ENCODE measurements at regions not wholly inside any gene's neighbourhood (a gene's known extent, or its start where the extent isn't known, plus 50 kb on each side); places are given as distances from the start of the nearest gene placed in this dataset. TPM values are rescaled to one million over a fixed set of nuclear protein-coding genes. Genes with fewer than 3 reads are reported as not detected.

GRCh38 chr3:11949351-11949750 is 54.8 kb upstream of the SYN2 start:
- TF ChIP-seq, protein P1, sequence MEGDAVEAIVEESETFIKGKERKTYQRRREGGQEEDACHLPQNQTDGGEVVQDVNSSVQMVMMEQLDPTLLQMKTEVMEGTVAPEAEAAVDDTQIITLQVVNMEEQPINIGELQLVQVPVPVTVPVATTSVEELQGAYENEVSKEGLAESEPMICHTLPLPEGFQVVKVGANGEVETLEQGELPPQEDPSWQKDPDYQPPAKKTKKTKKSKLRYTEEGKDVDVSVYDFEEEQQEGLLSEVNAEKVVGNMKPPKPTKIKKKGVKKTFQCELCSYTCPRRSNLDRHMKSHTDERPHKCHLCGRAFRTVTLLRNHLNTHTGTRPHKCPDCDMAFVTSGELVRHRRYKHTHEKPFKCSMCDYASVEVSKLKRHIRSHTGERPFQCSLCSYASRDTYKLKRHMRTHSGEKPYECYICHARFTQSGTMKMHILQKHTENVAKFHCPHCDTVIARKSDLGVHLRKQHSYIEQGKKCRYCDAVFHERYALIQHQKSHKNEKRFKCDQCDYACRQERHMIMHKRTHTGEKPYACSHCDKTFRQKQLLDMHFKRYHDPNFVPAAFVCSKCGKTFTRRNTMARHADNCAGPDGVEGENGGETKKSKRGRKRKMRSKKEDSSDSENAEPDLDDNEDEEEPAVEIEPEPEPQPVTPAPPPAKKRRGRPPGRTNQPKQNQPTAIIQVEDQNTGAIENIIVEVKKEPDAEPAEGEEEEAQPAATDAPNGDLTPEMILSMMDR (IDR thresholded peaks at IDR 0.05) = no peak
- no peak for TF ChIP-seq POLR2A (IDR thresholded peaks at IDR 0.05)
- Histone ChIP-seq H3K36me3 (no peaks in the 10 kb centered on the region), H3K4me3 (no peak overlapping the region), H3K4me1 (no peaks in the 10 kb centered on the region), H3K27me3 (no peaks in the 10 kb centered on the region), H3K9me3 (no peaks in the 10 kb centered on the region), H3K27ac (no peak overlapping the region)
- DNase-seq (ENCODE audit: extremely low spot score in 2 of 2) = no peak
- intact Hi-C loops (cut with DNase I) = no loop called here

- no peak for DNase-seq (ENCODE audit: extremely low spot score in 2 of 2)
- TF ChIP-seq, protein P1 (IDR thresholded peaks at IDR 0.05) = no peak
- intact Hi-C loops (cut with DNase I) = no loop called here
Observed at GRCh38 chr3:11950576-11950975, 53.6 kb upstream of the SYN2 start.

DNA sequence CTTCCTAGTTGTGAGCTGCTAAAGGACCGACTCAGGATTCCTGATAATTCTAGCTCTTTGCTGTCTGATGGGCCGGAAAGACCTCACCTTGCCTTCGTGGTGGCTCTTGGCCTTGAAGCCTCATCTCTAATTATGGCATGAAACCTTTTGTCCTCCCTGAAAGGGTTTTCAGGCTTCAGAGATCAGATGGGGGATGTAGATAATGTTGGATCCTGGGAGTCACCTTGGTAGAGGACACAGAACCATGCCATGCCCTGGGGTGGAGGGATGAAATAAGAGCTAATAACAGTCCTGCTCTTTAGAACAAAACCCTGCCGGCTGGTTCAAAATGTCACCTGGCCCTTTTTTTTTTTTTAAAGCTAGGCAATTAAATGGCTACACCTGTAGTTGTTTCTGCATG is 50.8 kb upstream of the SYN2 start:
- Histone ChIP-seq H3K4me3 (no peak overlapping the region), H3K36me3 (no peaks in the 10 kb centered on the region), H3K4me1 (no peaks in the 10 kb centered on the region), H3K27ac (no peak overlapping the region), H3K9me3 (no peaks in the 10 kb centered on the region), H3K27me3 (no peaks in the 10 kb centered on the region)
- intact Hi-C loops (cut with DNase I) = no loop called here
- DNase-seq (ENCODE audit: extremely low spot score in 2 of 2) = no peak
- TF ChIP-seq, protein P1 (IDR thresholded peaks at IDR 0.05) = no peak
- TF ChIP-seq POLR2AphosphoS5 (IDR thresholded peaks at IDR 0.05; ENCODE audit: insufficient read depth in 1 of 2, low read depth in 1 of 2) = no peak
- TF ChIP-seq POLR2A (IDR thresholded peaks at IDR 0.05) = no peak

More at GRCh38 chr3:11950576-11950975, 53.6 kb upstream of the SYN2 start:
- no peaks in the 10 kb centered on the region for H3K36me3 ChIP-seq
- no peak overlapping the region for H3K27ac ChIP-seq
- H3K9me3 ChIP-seq = no peaks in the 10 kb centered on the region
- no peaks in the 10 kb centered on the region for H3K4me1 ChIP-seq
- H3K27me3 ChIP-seq = no peaks in the 10 kb centered on the region
- no peak overlapping the region for H3K4me3 ChIP-seq

GRCh38 chr3:11953778-11954177 is 50.4 kb upstream of the SYN2 start:
- Histone ChIP-seq H3K27me3 (no peaks in the 10 kb centered on the region), H3K4me1 (no peaks in the 10 kb centered on the region), H3K9me3 (no peaks in the 10 kb centered on the region), H3K36me3 (no peaks in the 10 kb centered on the region), H3K4me3 (no peak overlapping the region), H3K27ac (no peak overlapping the region)
- no peak for DNase-seq (ENCODE audit: extremely low spot score in 2 of 2)
- intact Hi-C loops (cut with DNase I) = no loop called here
- TF ChIP-seq POLR2A (IDR thresholded peaks at IDR 0.05) = no peak
- TF ChIP-seq, protein P1 (IDR thresholded peaks at IDR 0.05) = no peak
- TF ChIP-seq POLR2AphosphoS5 (IDR thresholded peaks at IDR 0.05; ENCODE audit: insufficient read depth in 1 of 2, low read depth in 1 of 2) = no peak

DNA sequence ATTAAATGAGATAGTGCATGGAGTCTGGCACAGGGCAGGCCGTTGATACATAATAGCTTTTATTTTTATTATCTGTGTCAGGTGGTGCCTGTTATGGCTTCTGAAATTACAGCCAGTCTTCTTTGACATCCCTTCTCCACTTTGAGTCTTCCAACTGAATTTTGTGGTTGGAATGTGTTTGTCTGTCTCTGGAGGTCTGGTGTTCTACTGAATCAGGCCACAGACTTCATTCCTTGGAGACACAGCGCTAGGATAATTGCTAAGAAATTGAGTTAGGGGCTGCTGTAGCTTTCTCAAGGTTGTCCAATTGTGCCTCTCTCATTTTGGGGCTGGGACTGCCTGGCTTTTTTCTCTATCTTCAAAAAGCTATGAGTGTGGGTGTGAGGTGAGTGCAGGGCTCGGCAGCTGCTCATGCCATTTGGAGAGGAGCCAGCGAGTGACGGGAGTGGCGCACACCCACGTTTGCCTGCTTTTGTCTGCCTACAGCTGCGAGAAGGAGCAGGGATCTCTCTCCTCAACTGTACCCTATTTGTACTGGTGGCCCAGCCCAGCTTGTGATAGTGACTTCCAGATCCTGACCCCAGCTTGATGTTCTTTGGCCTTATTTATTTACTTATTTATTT is 49.8 kb upstream of the SYN2 start:
- TF ChIP-seq POLR2A (IDR thresholded peaks at IDR 0.05) = no peak
- no peak for TF ChIP-seq POLR2AphosphoS5 (IDR thresholded peaks at IDR 0.05; ENCODE audit: insufficient read depth in 1 of 2, low read depth in 1 of 2)
- TF ChIP-seq, protein P1 (IDR thresholded peaks at IDR 0.05) = no peak
- no peak for DNase-seq (ENCODE audit: extremely low spot score in 2 of 2)
- Histone ChIP-seq H3K4me3 (no peak overlapping the region), H3K9me3 (no peaks in the 10 kb centered on the region), H3K27me3 (no peaks in the 10 kb centered on the region), H3K4me1 (no peaks in the 10 kb centered on the region), H3K36me3 (no peaks in the 10 kb centered on the region), H3K27ac (no peak overlapping the region)
- intact Hi-C loops (cut with DNase I) = no loop called here

Small RNA genes in the stretch of these regions (small RNA-seq; reads per million reads assigned to genes)
- gene RN7SL147P = not detected
